Neural cell (in vitro differentiated cells): ENCODE measurements at regions not wholly inside any gene's neighbourhood (a gene's known extent, or its start where the extent isn't known, plus 50 kb on each side); places are given as distances from the start of the nearest gene placed in this dataset.

Experiments
- H2AFZ ChIP-seq: fragments of 200-600, 300-800 bp; sonication (generic), shearing (Covaris generic); 2 replicates; pipeline ENCODE4 v1.6.0; 2014; ENCODE audit warnings: low read depth, mild to moderate bottlenecking, antibody characterized with exemption, low read length, moderate library complexity
- H3F3A ChIP-seq: fragments of 200-600 bp; shearing (Covaris generic); 2 replicates; pipeline ENCODE4 v1.6.1; 2016; ENCODE audit warnings: mild to moderate bottlenecking, moderate library complexity, mixed read lengths, antibody characterized with exemption, low read length; ENCODE audit not compliant: insufficient read depth, poor library complexity, severe bottlenecking
- H3K27ac ChIP-seq: fragments of 200-600, 300-800 bp; sonication (generic), shearing (Covaris generic); 2 replicates; pipeline ENCODE4 v1.5.1; 2014; ENCODE audit warnings: mild to moderate bottlenecking, low read length, moderate library complexity
- H3K27me3 ChIP-seq: fragments of 300-800, 200-600 bp; sonication (generic), shearing (Covaris generic); 2 replicates; pipeline ENCODE4 v1.6.0; 2014; ENCODE audit warnings: mild to moderate bottlenecking, low read depth, low read length, moderate library complexity; ENCODE audit not compliant: insufficient read depth
- H3K36me3 ChIP-seq: fragments of 300-800, 200-600 bp; sonication (generic), shearing (Covaris generic); 2 replicates; pipeline ENCODE4 v1.5.1; 2014; ENCODE audit warnings: mild to moderate bottlenecking, antibody characterized with exemption, low read length, moderate library complexity; ENCODE audit not compliant: insufficient read depth
- H3K4me2 ChIP-seq: fragments of 300-800, 200-600 bp; sonication (generic), shearing (Covaris generic); 2 replicates; pipeline ENCODE4 v1.6.0; 2014; ENCODE audit warnings: mild to moderate bottlenecking, low read length
- H3K4me3 ChIP-seq: fragments of 300-800, 200-600 bp; sonication (generic), shearing (Covaris generic); 2 replicates; pipeline ENCODE4 v1.5.1; 2014; ENCODE audit warnings: mild to moderate bottlenecking, low read length, moderate library complexity
- H3K79me2 ChIP-seq: fragments of 200-600 bp; shearing (Covaris generic); replicated peaks from 2 replicates; pipeline ENCODE4 v1.6.0; 2014; ENCODE audit warnings: mild to moderate bottlenecking, low read length, moderate library complexity; ENCODE audit not compliant: insufficient read depth
- H3K9ac ChIP-seq: fragments of 300-800, 200-600 bp; sonication (generic), shearing (Covaris generic); 2 replicates; pipeline ENCODE4 v1.6.1; 2016; ENCODE audit warnings: mild to moderate bottlenecking, low read length, mixed read lengths
- H3K9me2 ChIP-seq: fragments of 200-600 bp; shearing (Covaris generic); 2 replicates; pipeline ENCODE4 v1.6.1; 2016; ENCODE audit warnings: mild to moderate bottlenecking, low read length, mixed read lengths; ENCODE audit not compliant: insufficient read depth
- H3K9me3 ChIP-seq: fragments of 200-600, 300-800 bp; sonication (generic), shearing (Covaris generic); 2 replicates; pipeline ENCODE4 v1.6.1; 2016; ENCODE audit warnings: mild to moderate bottlenecking, mixed run types, low read length, moderate library complexity, mixed read lengths
- H4K20me1 ChIP-seq: fragments of 200-600 bp; shearing (Covaris generic); 2 replicates; pipeline ENCODE4 v1.6.1; 2016; ENCODE audit warnings: mild to moderate bottlenecking, mixed run types; ENCODE audit not compliant: insufficient read depth
- EP300 ChIP-seq: fragments of 450-650 bp; conservative IDR thresholded peaks from 2 replicates; pipeline ENCODE4 v1.6.1; 2014; ENCODE audit warnings: antibody characterized with exemption, mild to moderate bottlenecking, moderate library complexity; ENCODE audit not compliant: poor library complexity, severe bottlenecking
- POLR2AphosphoS5 ChIP-seq: IDR thresholded peaks from 2 replicates; pipeline ENCODE4 v1.6.1; 2012
- RAD21 ChIP-seq: fragments of 450-650 bp; conservative IDR thresholded peaks from 2 replicates; pipeline ENCODE4 v1.6.1; 2014; ENCODE audit warnings: antibody characterized with exemption, mild to moderate bottlenecking, moderate library complexity
- REST ChIP-seq: IDR thresholded peaks from 2 replicates; pipeline ENCODE4 v1.6.1; 2012; ENCODE audit warnings: borderline replicate concordance
- TAF1 ChIP-seq: IDR thresholded peaks from 2 replicates; pipeline ENCODE4 v1.6.1; 2012; ENCODE audit warnings: low read depth

- H3K27me3 ChIP-seq = no peaks in the 10 kb centered on the region
These were observed 123.6 kb downstream of the MRPS6 start for GRCh38 chr21:34196996-34197395.

GRCh38 chr21:34197561-34197960, 124.2 kb downstream of the MRPS6 start:
- Histone ChIP-seq H3K9ac (no peak overlapping the region), H3K27me3 (no peaks in the 10 kb centered on the region), H3K4me3 (no peak overlapping the region), H3K36me3 (no peaks in the 10 kb centered on the region), H3K27ac (no peak overlapping the region), H4K20me1 (no peaks in the 10 kb centered on the region), H2AFZ (no peak overlapping the region), H3K79me2 (no peaks in the 10 kb centered on the region), H3K9me3 (no peaks in the 10 kb centered on the region), H3F3A (no peaks in the 10 kb centered on the region), H3K4me2 (no peak overlapping the region), H3K9me2 (no peaks in the 10 kb centered on the region)
- TF ChIP-seq POLR2AphosphoS5 (no peak), EP300 (no peak), REST (no peak), RAD21 (no peak)

More at GRCh38 chr21:34196996-34197395, 123.6 kb downstream of the MRPS6 start:
- Histone ChIP-seq H3K4me3 (no peak overlapping the region), H3K27ac (no peak overlapping the region), H3F3A (no peaks in the 10 kb centered on the region), H2AFZ (no peak overlapping the region), H4K20me1 (no peaks in the 10 kb centered on the region), H3K4me2 (no peak overlapping the region), H3K36me3 (no peaks in the 10 kb centered on the region), H3K9me3 (no peaks in the 10 kb centered on the region), H3K9me2 (no peaks in the 10 kb centered on the region), H3K9ac (no peak overlapping the region), H3K79me2 (no peaks in the 10 kb centered on the region)
- no peak for TF ChIP-seq POLR2AphosphoS5
- no peak for TF ChIP-seq RAD21
- no peak for TF ChIP-seq TAF1
- no peak for TF ChIP-seq EP300
- no peak for TF ChIP-seq REST
